GM18867 (cell line): ENCODE measurements at regions not wholly inside any gene's neighbourhood (a gene's known extent, or its start where the extent isn't known, plus 50 kb on each side); places are given as distances from the start of the nearest gene placed in this dataset.

Experiments used
- ATAC-seq: cut with Tn5 transposase; IDR thresholded peaks from one replicate; pipeline ENCODE4 v1.9.1; 2021; ENCODE audit warnings: mild to moderate bottlenecking, moderate library complexity; ENCODE audit not compliant: unreplicated experiment

DNA sequence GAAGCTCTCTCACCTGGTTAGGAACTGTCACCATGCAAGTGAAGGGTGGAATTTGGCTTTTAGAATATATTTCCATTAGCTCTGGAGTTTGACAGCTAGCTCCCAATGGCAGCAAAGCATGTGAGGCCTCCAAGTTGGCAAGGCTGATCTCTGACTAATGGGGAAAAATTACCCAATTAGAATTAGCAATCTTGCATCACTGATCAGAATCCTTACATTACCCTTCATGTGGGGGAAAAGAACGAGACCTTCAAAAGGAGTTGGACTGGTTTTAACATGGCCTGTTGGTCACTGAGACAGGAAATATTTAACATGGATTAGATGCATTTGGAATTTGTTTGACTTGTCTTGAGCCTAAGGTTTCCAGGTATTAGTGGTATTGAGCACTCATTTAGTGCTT lies 192.3 kb upstream of the GDNF start:
- ATAC-seq: no peak

DNA sequence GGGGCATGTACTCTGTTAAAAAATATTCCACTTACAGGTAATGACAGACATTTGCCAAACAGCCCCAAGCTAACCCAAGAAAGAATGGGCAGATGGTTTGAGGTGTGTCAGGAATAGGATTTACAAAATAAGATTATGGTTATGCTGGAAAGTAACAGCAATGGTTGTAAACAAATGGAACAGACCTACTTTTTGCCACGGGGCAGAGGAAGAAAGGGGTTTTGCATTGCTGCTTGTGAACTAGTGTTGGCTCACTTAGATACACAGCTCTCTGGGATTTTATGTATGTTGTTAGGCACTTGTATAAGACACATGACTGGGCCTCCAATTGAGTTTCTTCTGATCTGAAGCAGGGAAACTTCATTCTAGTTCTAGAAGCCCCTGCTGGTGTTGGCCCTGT lies 191.5 kb upstream of the GDNF start:
- ATAC-seq: no peak

DNA sequence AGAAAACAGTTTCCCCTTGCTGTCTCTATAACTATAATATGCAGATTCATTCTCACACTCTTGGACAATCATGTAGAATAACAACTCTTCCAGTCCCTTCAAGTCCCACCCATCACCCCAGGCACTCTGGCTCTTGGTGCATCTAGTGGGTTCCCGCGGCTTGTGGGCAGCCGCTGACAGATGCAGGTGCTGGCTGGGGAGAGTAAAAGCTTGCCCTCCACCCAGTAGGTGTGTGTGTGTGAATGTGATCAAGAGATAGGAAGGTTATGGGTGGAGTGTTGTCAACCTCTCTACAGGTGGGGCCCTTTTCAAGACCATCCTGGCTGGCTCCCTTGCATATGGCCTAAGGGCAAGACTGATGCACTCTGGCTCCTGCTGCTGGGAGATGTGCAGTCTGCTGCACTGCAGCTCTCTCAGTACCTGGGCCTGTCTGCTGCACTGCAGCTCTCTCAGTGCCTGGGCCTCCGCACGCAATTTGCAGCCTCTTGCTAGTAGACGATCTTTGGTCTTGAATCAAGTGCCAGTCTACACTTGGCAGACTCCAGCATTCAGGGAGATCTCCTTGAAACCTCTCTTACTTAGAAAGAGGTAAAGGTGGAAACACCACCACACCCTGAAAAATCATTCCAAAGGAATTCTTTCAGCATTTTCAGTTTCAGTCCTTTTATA lies 189.7 kb upstream of the GDNF start:
- ATAC-seq: no peak

DNA sequence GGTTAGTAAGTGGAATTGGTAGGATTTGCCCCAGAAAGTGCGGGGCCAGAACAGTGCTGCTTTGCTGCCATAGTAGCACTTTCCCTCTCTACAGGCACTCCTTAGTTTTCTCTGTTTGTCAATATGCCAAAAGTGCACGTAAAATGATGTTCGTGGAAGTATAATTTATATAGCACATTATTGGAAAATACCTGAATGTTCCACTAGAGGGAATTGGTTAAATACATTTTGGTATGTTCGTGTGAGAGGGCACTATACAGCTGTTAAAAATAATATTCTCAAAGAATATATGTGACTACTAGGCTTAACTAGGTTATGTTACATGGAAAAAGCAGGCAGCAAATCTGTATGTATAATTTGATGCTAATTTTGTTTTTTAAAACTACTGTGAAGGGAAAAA lies 184.0 kb upstream of the GDNF start:
- no peak for ATAC-seq

DNA sequence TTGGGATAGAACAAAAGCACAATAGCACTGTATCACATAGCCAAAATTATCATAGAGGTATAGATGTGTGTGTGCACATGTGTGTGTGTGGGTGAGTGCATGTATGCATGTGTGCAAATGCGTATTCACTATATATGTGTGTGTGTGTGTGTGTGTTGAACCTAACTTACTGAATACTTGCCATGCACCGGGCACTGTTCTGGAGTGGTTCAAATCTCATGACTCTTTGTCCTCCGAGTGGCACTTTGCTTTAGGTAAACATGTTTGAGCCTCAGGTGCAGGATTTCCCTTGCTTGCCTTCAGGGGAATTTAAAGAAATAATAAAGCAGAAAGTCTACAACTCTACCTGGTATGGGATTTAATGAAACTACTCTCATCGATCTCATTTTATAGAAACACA lies 183.5 kb upstream of the GDNF start:
- ATAC-seq: no peak

DNA sequence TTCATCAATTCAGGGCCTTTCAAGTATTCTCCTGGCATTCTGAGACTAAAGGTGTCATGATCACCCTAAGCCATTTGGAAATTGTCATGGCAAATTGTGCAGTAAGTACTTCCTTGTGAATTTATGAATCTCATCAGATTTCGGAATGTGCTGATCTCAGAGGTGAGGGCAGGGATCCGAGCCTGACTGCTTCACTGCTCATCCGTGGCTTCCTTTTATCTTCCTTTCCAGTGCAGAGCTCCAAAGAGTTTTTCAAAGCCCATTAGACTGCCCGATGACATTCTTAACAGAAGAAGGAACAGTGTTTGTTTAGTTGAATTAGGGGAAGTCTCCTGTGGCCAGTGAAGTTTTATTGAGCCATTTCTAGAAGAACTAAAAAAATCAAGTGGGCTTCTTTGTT lies 182.8 kb upstream of the GDNF start:
- ATAC-seq: no peak

DNA sequence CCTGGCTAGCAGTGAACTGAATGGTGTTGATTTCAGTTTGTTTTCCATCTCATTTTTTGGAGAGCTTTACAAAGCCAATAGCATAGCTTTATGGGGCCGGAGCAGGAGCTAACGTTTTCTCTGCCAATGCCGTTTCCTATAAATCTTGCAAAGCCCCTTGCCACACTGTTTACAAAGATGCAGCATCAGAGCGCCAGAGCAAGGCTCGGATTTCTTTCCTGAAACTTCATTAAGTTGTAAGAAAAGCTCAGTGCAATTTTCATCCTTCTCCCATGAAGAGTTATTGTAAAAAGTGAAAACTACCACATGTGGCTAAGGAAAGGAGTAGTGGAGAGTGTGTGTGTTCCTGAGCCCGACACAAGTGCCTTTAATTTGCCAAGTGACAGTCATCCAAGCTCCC lies 178.2 kb upstream of the GDNF start:
- no peak for ATAC-seq

DNA sequence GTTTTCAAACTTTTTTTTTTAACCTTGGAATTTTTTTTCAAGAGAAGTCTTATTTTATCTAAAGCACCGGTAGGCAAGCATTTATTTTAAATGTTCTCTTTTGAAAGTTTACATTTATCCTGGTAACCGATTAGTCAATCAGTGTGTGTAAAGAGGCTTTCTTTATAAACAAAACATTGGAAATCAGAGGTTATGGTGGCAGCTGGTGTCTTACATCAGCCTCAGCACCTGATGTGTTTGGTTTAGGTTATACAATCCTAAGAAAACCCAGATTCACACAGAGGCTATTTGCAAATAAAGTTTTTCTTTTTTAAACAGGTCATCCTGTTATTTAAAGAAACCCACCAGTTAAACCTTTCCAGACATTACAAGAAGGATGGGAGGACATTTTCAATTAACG lies 173.3 kb upstream of the GDNF start:
- no peak for ATAC-seq

DNA sequence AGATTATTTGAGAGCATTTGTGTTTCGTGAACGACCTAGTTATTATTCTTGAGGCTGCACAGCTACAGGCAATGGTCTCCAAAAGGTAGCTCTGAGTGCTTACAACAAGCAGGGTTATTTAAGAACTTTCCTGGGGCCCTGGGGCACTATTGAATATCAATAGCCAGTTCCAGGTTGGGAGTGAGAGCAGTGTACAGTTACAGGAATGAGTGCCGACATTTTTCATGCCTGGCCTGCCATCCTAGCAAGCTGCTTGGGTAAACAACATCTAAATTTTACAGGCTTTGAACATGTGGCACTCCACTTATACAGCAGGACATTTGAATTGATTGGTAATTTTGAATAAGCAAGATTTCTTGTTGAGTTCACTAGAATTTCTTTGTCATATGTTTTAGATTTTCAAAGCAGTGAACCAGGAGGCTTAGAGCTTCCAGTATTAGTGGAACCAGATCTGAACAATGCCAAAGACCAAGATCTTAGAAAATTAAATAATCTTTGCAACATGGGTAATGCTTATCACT lies 171.9 kb upstream of the GDNF start:
- no peak for ATAC-seq

DNA sequence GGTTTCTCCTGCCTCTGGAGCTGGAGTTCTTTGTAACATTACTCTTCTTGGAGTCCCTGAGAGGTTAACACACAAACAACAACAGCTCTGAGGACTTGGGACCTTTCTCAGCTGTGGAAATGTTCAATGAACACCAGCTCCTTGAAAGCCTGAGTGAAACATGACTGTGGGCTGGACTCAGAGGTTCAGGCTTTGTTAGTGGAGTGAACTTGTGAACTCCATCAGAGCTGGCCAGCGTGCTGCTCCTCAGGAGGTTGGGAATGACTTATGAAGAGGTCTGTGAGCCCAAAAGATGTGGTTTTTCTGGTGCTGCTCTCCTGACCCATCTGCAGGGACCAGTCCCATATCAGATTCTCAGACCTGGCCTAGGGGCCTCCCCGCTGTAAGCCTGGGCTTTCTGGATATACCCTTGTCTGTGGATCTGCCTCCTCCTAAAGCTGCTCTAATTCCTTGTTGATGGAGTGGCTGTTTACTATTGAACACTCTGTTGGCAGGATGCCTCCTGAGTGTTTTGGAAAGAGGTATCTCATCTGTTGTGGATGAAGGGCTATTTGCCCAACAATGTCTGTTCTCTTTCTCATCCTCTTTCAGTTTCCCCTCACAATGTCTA lies 170.0 kb upstream of the GDNF start:
- ATAC-seq: no peak

DNA sequence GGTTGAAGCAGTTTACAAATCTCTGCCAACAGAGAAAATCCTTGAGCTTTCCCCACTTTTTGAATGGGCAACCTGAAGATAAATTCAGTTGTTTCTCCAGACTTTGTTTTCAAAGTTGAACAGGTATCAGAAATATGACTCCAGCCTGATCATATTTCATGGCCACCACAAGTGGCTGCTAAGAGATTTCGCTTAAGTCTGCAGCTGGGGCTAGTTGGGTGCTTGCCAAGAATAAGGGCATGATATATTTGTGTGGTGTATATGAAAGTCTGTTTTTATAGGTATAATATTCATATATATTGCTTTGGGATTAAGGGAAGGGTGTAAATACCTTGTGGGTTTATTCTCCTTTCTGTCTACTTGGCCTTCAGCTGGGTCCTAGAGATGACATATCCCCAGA lies 168.4 kb upstream of the GDNF start:
- no peak for ATAC-seq

DNA sequence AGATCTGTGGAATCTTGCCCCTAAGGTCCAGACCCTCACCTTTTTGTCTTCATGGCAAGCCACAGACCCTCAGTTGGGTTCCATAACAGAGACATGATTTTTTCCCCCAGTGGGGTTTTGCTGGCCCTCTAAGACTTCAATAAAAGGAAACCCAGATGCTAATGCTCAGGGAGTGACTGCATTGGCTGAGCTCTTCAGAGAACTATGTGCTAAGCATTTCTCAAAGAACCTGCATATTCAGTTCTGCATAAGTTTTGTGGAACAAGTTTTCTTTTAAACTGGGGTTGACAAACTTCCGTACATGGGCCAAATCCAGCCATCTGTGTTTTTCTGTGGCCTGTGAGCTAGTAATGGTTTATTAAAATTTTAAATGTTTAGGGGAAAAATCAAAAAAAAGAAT lies 159.8 kb upstream of the GDNF start:
- no peak for ATAC-seq

DNA sequence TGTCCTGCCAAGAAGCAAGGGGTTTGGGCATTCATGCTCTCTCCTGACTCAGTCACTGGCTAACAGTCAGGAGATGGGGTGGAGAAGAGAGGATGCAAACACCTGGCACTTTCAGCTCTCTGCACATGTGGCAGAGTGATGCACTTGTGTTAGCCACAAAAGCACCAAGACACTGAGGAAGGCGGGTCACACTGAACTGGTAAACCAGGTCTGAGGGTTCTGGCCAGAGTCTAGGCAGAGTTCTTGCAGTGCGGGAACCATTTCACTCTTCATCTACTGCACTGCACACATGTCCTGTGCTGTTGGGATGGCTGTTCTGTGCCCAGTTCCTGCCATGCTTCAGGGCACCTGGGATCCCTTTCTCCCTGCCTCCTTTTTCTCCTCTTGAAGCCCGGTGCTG lies 157.1 kb upstream of the GDNF start:
- ATAC-seq: no peak

DNA sequence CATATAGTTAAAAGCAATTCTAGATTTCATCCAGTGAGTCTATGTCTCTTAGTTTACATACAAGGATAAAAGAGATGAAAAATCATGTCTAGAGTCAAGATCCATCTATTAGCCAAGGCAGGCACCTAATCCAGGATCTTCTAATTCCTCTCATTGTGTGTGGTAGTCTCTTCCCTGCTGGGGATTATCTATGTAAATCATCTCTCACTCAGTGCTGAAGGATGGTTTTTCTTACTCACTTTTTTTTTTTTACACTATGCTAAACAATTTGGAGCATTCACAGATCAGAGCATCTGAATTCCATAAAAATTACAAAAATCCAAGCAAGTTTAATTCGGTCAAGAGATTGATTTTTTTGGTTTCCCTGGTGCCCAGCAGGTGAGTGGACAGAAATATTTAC lies 154.9 kb upstream of the GDNF start:
- ATAC-seq: no peak

DNA sequence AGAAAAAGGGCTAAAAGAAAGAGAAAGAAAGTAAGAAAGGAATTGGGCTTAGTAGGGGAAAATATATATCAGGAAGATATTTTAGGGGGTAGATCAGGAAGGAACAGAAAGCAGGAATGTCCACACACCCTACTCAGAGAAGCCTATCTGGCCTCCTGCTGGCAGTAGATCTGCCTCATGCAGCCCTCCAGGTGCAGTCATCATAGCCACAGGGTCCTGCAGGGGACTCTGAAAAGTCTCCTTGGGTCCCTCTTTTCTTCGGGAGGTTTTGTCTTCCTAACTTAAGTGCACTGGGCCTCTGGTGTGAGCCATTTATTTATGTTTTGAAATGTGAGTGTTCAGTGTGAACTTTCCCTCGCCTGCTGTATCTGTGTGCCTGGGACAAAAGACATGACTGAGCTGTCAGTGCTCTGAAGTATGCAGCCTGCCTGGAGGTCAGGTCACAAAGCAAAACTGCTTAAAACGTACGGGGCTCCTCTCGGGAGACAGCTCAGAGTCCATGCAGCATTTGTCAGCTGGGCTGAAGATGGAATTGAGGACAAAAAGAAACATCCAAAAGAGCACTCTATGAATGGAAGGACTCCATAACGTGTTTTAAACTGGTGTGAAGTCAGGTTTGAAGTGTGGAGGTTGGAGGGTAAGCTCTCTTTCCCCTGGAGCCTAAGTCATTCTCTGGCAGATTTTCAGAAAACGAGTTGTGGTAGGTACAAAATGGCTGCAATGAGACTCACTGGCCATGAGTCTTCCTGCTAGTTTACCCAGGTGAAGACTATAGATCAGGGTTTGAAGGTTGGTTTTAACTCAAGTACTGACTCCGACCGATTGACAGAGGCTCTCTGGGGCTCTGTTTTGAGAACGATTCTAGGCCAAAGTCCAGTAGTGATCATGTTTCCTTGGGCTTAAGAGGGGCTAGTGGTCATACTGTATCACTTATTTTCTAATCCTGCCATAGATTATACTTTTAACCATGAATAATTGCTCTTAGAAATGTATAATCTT lies 151.8 kb upstream of the GDNF start:
- no peak for ATAC-seq

DNA sequence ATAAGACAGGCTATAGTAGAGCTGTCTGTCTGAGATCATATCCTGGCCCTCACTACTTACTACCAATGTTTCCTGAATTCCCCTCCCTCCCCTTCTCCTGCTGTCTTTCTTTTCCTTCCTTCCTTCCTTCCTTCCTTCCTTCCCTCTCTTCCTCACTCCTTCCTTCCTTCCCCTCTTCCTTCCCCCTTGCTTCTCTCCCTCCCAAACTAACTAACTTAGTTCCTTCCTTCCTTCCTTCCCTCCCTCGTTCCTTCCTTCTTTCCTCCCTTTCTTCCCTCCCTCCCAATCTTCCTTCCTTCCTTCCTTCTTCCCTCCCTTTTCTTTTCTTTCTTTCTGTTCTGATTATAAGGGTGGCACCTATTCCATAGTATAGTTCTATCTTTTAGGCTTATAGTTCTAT lies 150.0 kb upstream of the GDNF start:
- ATAC-seq: no peak

DNA sequence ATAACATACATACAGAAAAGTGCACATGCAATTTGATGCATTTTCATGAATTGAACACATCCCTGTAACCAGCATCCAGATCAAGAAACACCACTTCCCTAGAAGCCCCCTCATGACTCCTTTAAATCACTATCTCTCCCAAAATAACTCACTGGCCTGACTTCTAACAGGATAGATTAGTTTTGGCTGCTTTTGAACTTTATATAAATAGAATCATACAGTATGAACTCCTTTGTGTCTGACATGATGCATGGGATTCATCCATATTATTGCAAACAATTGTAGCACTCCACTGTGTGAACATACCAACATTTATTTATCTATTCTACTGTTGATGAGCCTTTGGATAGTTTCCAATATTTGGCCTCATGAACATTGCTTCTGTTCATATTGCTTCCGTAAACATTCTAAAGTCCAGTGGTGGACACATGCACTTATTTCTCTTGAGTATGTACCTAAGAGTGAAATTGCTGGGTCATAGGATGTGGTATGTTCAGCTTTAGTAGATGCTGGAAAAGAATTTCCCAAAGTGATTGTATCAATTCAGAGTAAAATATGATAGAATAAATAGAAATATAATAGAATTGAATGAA lies 148.7 kb upstream of the GDNF start:
- ATAC-seq: no peak

DNA sequence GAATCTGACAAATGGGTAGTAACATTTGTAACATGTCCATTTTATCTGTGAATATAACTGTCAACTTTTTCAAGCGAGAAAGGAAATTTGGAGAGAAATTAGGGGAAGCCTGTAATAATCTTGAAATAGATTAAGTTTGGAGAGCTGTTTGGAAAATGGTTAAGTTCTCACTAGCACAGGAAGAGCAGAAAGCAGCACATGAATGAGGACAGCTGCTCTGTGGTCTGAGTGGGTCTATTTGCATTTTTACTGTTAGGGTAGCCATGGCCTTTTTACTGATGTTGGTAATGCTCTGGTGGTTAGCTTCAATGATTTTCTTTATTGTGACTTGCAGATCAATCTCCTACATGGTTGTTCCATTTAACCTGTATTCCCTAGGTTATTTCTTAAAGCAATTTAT lies 144.5 kb upstream of the GDNF start:
- ATAC-seq: no peak

DNA sequence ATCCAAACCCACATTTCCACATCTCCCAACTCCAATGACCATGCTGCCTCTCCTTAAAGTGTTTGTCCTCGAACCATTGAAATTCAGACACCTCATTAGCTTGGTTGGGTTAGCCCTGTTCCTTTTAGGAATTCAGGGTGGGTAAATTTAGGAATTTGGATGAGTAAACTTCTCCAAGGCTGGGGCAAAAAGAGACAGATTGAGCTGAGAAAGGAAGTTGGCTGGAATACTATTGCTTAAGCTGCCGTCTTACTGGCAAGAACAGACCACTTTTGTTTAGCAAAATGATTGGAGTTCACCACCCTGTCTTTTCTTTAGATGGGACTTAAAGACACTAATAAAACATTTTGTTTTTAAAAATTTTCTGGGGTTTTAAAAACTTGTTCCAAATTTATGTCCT lies 143.6 kb upstream of the GDNF start:
- no peak for ATAC-seq

DNA sequence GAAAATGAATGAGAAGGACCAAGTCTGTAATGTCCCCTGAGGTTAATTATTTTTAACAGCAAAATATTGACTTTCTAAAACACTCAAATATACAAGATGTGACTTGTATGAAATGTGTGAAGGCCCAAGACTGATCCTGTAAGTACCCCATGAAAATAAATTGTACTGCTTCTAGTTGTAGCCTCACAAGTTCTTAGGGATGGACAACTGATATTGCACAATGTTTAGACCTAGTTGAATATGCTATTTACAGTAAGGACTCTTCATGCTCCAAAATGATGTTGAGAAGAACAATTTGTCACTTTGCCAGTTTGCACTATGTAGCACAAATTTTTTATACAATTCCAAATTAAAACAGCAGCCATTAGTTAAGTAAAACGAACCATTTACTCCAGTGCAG lies 139.7 kb upstream of the GDNF start:
- no peak for ATAC-seq

DNA sequence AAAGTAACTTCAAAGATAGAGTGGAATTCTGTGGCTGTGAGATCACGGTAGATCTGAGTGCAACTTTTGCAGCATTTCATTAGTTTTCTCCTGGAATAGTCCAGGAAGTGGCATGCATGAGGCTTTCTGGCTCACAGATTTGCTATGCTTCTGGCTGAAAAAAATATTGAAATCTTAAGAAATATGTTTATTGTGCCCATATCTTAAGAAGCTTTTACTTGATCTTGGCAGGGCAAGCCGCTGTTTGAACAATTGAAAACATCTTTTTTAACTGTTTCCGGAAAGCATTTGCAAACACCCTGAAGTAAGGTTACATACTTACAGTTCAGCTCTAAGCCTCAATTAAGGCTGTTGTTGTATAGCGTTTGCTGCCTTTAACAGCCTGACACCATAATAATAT lies 135.7 kb upstream of the GDNF start:
- ATAC-seq: no peak
